Ishikawa (cell line): ENCODE measurements at regions not wholly inside any gene's neighbourhood (a gene's known extent, or its start where the extent isn't known, plus 50 kb on each side); places are given as distances from the start of the nearest gene placed in this dataset.

Experiments
- CEBPB ChIP-seq: IDR thresholded peaks from 2 replicates; pipeline ENCODE4 v1.6.1; 2012
- CREB1 ChIP-seq: IDR thresholded peaks from 2 replicates; pipeline ENCODE4 v1.6.1; 2012; ENCODE audit warnings: low read depth
- EGR1 ChIP-seq: IDR thresholded peaks from 2 replicates; pipeline ENCODE4 v1.6.1; 2012
- EP300 ChIP-seq: IDR thresholded peaks from 2 replicates; pipeline ENCODE4 v1.6.1; 2012; ENCODE audit warnings: borderline replicate concordance
- FOXM1 ChIP-seq: IDR thresholded peaks from 2 replicates; pipeline ENCODE4 v1.6.1; 2012; ENCODE audit warnings: low read depth, borderline replicate concordance
- NFIC ChIP-seq: IDR thresholded peaks from 2 replicates; pipeline ENCODE4 v1.6.1; 2012
- RAD21 ChIP-seq: IDR thresholded peaks from 2 replicates; pipeline ENCODE4 v1.6.1; 2012; ENCODE audit warnings: low read depth
- TAF1 ChIP-seq: IDR thresholded peaks from 2 replicates; pipeline ENCODE4 v1.6.1; 2012; ENCODE audit warnings: low read depth, mild to moderate bottlenecking
- TCF12 ChIP-seq: IDR thresholded peaks from 2 replicates; pipeline ENCODE4 v1.6.1; 2012; ENCODE audit warnings: low read depth
- TEAD4 ChIP-seq: IDR thresholded peaks from 2 replicates; pipeline ENCODE4 v1.6.1; 2012
- YY1 ChIP-seq: IDR thresholded peaks from 2 replicates; pipeline ENCODE4 v1.6.1; 2012; ENCODE audit warnings: low read depth
- ZBTB7A ChIP-seq: IDR thresholded peaks from 2 replicates; pipeline ENCODE4 v1.6.1; 2012; ENCODE audit warnings: low read depth
- TF ChIP-seq, protein P1 (sequence below): IDR thresholded peaks from 2 replicates; pipeline ENCODE4 v1.6.1; 2012
- TF ChIP-seq, protein P2 (sequence below): IDR thresholded peaks from 2 replicates; pipeline ENCODE4 v1.6.1; 2012
- TF ChIP-seq, protein P3 (sequence below): IDR thresholded peaks from 2 replicates; pipeline ENCODE4 v1.6.1; 2012; ENCODE audit warnings: low read depth, mild to moderate bottlenecking

- TF ChIP-seq, protein P1, sequence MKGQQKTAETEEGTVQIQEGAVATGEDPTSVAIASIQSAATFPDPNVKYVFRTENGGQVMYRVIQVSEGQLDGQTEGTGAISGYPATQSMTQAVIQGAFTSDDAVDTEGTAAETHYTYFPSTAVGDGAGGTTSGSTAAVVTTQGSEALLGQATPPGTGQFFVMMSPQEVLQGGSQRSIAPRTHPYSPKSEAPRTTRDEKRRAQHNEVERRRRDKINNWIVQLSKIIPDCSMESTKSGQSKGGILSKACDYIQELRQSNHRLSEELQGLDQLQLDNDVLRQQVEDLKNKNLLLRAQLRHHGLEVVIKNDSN, result no peak
- TF ChIP-seq FOXM1 (no peak), EGR1 (no peak), NFIC (no peak), EP300 (no peak), CEBPB (no peak), RAD21 (no peak)
Observed at GRCh38 chr1:217921126-217921904, 290.2 kb downstream of the SPATA17 start.

GRCh38 chr1:217924924-217925323 is 293.8 kb downstream of the SPATA17 start:
- TF ChIP-seq TAF1, result no peak
- no peak for TF ChIP-seq CREB1
- TF ChIP-seq RAD21, result no peak
- TF ChIP-seq YY1, result no peak
- no peak for TF ChIP-seq NFIC
- TF ChIP-seq, protein P2, sequence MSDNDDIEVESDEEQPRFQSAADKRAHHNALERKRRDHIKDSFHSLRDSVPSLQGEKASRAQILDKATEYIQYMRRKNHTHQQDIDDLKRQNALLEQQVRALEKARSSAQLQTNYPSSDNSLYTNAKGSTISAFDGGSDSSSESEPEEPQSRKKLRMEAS, result no peak
- TF ChIP-seq, protein P1, result no peak

GRCh38 chr1:217929213-217929885 is 298.2 kb downstream of the SPATA17 start:
- TF ChIP-seq EP300 (no peak), TAF1 (no peak), TEAD4 (no peak), EGR1 (no peak), FOXM1 (no peak), ZBTB7A (no peak), TCF12 (no peak), YY1 (no peak), NFIC (no peak), RAD21 (no peak), CEBPB (no peak), CREB1 (no peak)
- TF ChIP-seq, protein P2, result no peak
- TF ChIP-seq, protein P1, result no peak
- TF ChIP-seq, protein P3, sequence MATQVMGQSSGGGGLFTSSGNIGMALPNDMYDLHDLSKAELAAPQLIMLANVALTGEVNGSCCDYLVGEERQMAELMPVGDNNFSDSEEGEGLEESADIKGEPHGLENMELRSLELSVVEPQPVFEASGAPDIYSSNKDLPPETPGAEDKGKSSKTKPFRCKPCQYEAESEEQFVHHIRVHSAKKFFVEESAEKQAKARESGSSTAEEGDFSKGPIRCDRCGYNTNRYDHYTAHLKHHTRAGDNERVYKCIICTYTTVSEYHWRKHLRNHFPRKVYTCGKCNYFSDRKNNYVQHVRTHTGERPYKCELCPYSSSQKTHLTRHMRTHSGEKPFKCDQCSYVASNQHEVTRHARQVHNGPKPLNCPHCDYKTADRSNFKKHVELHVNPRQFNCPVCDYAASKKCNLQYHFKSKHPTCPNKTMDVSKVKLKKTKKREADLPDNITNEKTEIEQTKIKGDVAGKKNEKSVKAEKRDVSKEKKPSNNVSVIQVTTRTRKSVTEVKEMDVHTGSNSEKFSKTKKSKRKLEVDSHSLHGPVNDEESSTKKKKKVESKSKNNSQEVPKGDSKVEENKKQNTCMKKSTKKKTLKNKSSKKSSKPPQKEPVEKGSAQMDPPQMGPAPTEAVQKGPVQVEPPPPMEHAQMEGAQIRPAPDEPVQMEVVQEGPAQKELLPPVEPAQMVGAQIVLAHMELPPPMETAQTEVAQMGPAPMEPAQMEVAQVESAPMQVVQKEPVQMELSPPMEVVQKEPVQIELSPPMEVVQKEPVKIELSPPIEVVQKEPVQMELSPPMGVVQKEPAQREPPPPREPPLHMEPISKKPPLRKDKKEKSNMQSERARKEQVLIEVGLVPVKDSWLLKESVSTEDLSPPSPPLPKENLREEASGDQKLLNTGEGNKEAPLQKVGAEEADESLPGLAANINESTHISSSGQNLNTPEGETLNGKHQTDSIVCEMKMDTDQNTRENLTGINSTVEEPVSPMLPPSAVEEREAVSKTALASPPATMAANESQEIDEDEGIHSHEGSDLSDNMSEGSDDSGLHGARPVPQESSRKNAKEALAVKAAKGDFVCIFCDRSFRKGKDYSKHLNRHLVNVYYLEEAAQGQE, result no peak

DNA sequence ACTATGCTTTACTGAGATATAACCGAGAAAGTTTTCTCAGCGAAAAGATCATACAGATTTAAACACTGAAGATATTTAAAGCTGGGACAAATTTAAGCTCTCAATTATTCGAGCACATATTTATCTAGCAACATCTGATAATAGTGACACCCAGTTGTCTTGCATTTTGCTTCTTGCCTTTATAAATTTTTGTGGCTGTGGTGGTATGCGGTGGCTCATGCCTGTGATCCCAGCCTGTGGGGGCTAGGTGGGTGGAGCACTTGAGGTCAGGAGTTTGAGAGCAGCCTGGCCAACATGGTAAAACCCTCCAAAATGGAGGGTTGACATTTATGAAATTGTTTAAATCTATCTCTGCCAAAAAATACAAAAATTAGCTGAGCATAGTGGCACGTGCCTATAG is 312.2 kb downstream of the SPATA17 start:
- no peak for TF ChIP-seq ZBTB7A
- TF ChIP-seq RAD21, result no peak
- no peak for TF ChIP-seq TEAD4
- no peak for TF ChIP-seq CEBPB
- no peak for TF ChIP-seq CREB1
- TF ChIP-seq, protein P3, result no peak
- TF ChIP-seq YY1, result no peak
- TF ChIP-seq EGR1, result no peak
- TF ChIP-seq TCF12, result no peak
- no peak for TF ChIP-seq NFIC
- no peak for TF ChIP-seq FOXM1
- TF ChIP-seq EP300, result no peak
- no peak for TF ChIP-seq TAF1

DNA sequence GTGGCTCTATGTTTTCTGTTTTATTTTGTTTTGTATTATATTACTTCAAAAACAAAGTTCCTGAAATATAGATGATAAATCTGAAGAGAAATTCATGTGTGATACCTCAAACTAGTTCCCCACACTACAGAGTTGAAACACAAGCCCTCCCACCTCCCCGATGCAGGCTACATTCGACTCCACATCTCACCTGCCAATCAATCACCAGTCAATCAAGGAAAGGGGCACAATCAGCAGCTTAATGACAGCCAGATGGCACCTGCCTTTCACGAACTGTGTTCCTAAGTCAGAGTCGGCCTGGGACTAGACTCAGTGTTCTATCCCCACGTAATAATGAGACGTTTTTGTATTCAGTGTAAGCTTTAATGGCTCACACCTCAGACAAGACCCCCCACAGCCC is 313.4 kb downstream of the SPATA17 start:
- TF ChIP-seq NFIC, result no peak
- TF ChIP-seq CEBPB, result no peak
- TF ChIP-seq TCF12, result no peak
- TF ChIP-seq TEAD4, result no peak
- TF ChIP-seq CREB1, result no peak
